Right lobe of liver (tissue), 4 donors: ENCODE measurements at regions not wholly inside any gene's neighbourhood (a gene's known extent, or its start where the extent isn't known, plus 50 kb on each side); places are given as distances from the start of the nearest gene placed in this dataset.

Experiments
- POLR2A ChIP-seq: fragments of 450-650 bp; IDR thresholded peaks from one replicate; pipeline ENCODE4 v1.6.1; 2017; ENCODE audit warnings: antibody characterized with exemption, mild to moderate bottlenecking
- TF ChIP-seq, protein P1 (sequence below), 4 donors: fragments of 200-600 bp in 3 of 4; fragments of 450-650 bp in 1 of 4; IDR thresholded peaks; one replicate each; pipeline versions ENCODE4 v1.5.1 to v1.8.0; 2016 to 2022; ENCODE audit warnings: antibody characterized with exemption in 4 of 4, mild to moderate bottlenecking in 2 of 4
- donor health status: DM: no; HTN: no; CAD: no.
- donor health status: DM: no; HTN: no; CAD: no.
- donor health status: DM: no; HTN: yes; CAD: no.

- TF ChIP-seq, protein P1, sequence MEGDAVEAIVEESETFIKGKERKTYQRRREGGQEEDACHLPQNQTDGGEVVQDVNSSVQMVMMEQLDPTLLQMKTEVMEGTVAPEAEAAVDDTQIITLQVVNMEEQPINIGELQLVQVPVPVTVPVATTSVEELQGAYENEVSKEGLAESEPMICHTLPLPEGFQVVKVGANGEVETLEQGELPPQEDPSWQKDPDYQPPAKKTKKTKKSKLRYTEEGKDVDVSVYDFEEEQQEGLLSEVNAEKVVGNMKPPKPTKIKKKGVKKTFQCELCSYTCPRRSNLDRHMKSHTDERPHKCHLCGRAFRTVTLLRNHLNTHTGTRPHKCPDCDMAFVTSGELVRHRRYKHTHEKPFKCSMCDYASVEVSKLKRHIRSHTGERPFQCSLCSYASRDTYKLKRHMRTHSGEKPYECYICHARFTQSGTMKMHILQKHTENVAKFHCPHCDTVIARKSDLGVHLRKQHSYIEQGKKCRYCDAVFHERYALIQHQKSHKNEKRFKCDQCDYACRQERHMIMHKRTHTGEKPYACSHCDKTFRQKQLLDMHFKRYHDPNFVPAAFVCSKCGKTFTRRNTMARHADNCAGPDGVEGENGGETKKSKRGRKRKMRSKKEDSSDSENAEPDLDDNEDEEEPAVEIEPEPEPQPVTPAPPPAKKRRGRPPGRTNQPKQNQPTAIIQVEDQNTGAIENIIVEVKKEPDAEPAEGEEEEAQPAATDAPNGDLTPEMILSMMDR (IDR thresholded peaks at IDR 0.05), result no peak
- TF ChIP-seq POLR2A, result no peak
Observed at GRCh38 chr5:93995126-93995621, 253.8 kb upstream of the POU5F2 start.
